GM12872 (cell line): ENCODE measurements at regions not wholly inside any gene's neighbourhood (a gene's known extent, or its start where the extent isn't known, plus 50 kb on each side); places are given as distances from the start of the nearest gene placed in this dataset.

Experiments
- CTCF ChIP-seq: IDR thresholded peaks from 3 replicates; pipeline ENCODE4 v1.5.1; 2011; ENCODE audit warnings: low read depth, mild to moderate bottlenecking, low read length, moderate library complexity; ENCODE audit not compliant: insufficient read depth

GRCh38 chr13:74841651-74842050 is 640.3 kb downstream of the TBC1D4 start:
- no peak for TF ChIP-seq CTCF

- TF ChIP-seq CTCF: no peak
Measured at GRCh38 chr13:74841123-74841522, 640.8 kb downstream of the TBC1D4 start.

GRCh38 chr13:74839656-74840055 is 642.3 kb downstream of the TBC1D4 start:
- TF ChIP-seq CTCF: no peak

- no peak for TF ChIP-seq CTCF
Measured at GRCh38 chr13:74838096-74838495, 643.9 kb downstream of the TBC1D4 start.

GRCh38 chr13:74836628-74837027 is 645.3 kb downstream of the TBC1D4 start:
- TF ChIP-seq CTCF: no peak

GRCh38 chr13:74835579-74835978 is 646.4 kb downstream of the TBC1D4 start:
- no peak for TF ChIP-seq CTCF

GRCh38 chr13:74825938-74826246 is 656.1 kb downstream of the TBC1D4 start:
- no peak for TF ChIP-seq CTCF
